ENCODE measurements at regions not wholly inside any gene's neighbourhood (a gene's known extent, or its start where the extent isn't known, plus 50 kb on each side); places are given as distances from the start of the nearest gene placed in this dataset.

DNA sequence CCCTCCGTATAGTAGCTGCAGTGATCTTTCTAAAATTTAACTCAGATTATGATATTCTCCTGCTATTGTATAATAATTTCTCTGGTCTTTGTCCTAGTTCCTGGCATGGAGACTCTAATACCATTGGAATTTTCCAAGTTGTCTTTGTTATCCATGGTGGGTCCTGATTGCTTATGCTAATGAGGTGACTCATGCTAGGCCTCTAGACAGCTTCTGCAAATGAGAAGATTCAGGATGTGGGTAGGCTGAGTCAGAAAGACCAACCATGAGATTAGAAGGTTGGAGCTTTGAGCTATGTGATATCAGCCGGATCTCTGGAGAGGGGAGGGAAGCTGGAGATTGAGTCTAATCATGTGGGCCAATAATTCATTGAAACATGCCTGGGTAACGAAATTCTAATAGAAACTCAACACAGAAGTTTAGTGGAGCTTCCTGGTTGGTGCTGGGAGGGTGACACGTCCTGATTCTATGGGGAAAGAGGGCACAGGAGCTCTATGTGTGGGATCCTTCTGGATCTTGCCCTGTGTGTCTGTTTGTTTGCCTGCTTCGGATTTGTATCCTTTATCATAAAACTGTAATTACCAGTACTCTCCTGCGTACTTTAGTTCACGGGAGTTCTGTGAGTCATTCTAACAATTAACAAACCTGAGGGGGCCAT, 73.2 kb upstream of the CNIH3 start:
- Histone ChIP-seq H3K4me3 (ENCODE audit: low read depth in 1 of 3, low read length in 3 of 3) (no peak overlapping the region), H3K9ac (ENCODE audit: low read depth in 1 of 2, low read length in 2 of 2) (no peak overlapping the region), H3K4me1 (ENCODE audit: control insufficient read depth in 4 of 4, insufficient read depth in 4 of 4, low read length in 3 of 4) (no peaks in the 10 kb centered on the region), H3K27ac (ENCODE audit: low read depth in 1 of 2, low read length in 2 of 2) (no peak overlapping the region), H3K27me3 (ENCODE audit: control insufficient read depth in 4 of 4, insufficient read depth in 4 of 4, low read length in 3 of 4) (no peaks in the 10 kb centered on the region), H3K36me3 (ENCODE audit: control insufficient read depth in 4 of 4, insufficient read depth in 3 of 4, low read depth in 1 of 4, low read length in 3 of 4) (no peaks in the 10 kb centered on the region), H3K9me3 (ENCODE audit: control insufficient read depth in 4 of 4, low read length in 3 of 4) (no peaks in the 10 kb centered on the region)
- TF ChIP-seq RAD21 (IDR thresholded peaks at IDR 0.05) (no peak), TAF1 (conservative IDR thresholded peaks at IDR 0.05) (no peak), FOXA1 (IDR thresholded peaks at IDR 0.05) (no peak), EGR1 (IDR thresholded peaks at IDR 0.05; ENCODE audit: low read depth in 2 of 2) (no peak), YY1 (IDR thresholded peaks at IDR 0.05) (no peak)
- 73% methylated on average over 7 of the region's 7 CpGs for WGBS
- DNase-seq (ENCODE audit: low spot score), result no peak

DNA sequence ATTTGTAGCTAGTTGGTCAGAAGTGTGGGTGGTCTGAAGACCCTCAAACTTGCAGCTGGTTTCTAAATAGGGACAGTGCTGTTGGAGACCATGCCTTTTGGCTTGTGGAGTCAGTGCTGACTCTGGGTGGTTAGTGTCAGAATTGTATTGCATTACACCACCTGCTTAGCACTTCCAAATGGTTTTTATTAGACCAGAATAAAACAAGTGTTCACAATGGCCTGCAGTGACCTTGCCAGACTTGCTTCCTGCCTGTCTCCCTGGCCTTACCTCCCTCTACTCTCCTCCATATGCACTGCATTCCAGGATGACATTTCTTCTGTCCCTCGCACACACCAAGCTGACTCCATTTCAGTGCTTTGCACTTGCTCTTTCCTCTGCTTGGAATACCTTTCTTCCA, 72.7 kb upstream of the CNIH3 start:
- H3K9me3 ChIP-seq (ENCODE audit: control insufficient read depth in 4 of 4, low read length in 3 of 4), result no peaks in the 10 kb centered on the region
- 97% methylated on average over 1 of the region's 1 CpG for WGBS
- no peak for DNase-seq (ENCODE audit: low spot score)
- no peak overlapping the region for H3K4me3 ChIP-seq (ENCODE audit: low read depth in 1 of 3, low read length in 3 of 3)
- no peaks in the 10 kb centered on the region for H3K27me3 ChIP-seq (ENCODE audit: control insufficient read depth in 4 of 4, insufficient read depth in 4 of 4, low read length in 3 of 4)
- no peak for TF ChIP-seq EGR1 (IDR thresholded peaks at IDR 0.05; ENCODE audit: low read depth in 2 of 2)
- no peak for TF ChIP-seq JUND (IDR thresholded peaks at IDR 0.05)
- no peak for TF ChIP-seq GABPA (IDR thresholded peaks at IDR 0.05 in 1 of 2, conservative IDR thresholded peaks at IDR 0.05 in 1 of 2)
- H3K9ac ChIP-seq (ENCODE audit: low read depth in 1 of 2, low read length in 2 of 2), result no peak overlapping the region
- H3K27ac ChIP-seq (ENCODE audit: low read depth in 1 of 2, low read length in 2 of 2), result no peak overlapping the region
- no peaks in the 10 kb centered on the region for H3K36me3 ChIP-seq (ENCODE audit: control insufficient read depth in 4 of 4, insufficient read depth in 3 of 4, low read depth in 1 of 4, low read length in 3 of 4)
- no peaks in the 10 kb centered on the region for H3K4me1 ChIP-seq (ENCODE audit: control insufficient read depth in 4 of 4, insufficient read depth in 4 of 4, low read length in 3 of 4)

DNA sequence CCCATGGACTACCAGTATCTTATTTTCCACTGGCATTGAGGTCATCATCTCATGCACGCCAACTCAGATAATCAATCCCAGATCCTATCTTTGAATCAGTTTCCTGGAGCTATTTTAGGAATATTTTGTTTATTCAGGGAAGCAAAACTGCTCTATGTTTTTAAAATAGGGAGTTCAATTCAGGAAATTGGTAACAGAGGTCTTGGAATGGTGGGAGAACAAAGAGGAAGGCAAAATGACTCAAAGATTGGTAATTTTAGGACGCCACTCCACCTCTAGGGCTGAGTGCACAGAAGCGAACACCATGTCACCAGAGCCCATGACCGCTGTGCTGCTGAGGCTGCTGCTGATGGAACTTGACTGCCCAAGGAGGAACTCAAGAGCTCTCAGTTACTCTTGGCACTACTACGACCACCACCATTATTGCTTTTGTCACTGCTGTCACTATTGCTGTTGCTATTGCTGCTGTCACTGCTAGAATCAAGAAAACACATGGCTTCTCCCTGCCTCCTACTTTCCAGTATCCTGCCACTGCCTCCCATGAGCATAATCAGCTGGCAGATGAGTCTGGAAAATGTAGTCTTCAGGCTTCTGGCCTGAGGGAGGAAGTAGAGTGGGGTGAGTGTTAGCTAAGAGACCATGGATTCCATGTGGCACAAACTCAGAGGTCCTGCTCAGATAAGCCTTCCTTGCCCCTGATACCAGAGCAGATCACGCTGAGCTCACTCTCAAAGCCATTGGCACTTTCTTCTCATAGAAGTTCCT, 71.6 kb upstream of the CNIH3 start:
- TF ChIP-seq TAF1 (conservative IDR thresholded peaks at IDR 0.05) (no peak), RAD21 (IDR thresholded peaks at IDR 0.05) (no peak)
- Histone ChIP-seq H3K36me3 (ENCODE audit: control insufficient read depth in 4 of 4, insufficient read depth in 3 of 4, low read depth in 1 of 4, low read length in 3 of 4) (no peaks in the 10 kb centered on the region), H3K9ac (ENCODE audit: low read depth in 1 of 2, low read length in 2 of 2) (no peak overlapping the region), H3K4me1 (ENCODE audit: control insufficient read depth in 4 of 4, insufficient read depth in 4 of 4, low read length in 3 of 4) (no peaks in the 10 kb centered on the region), H3K27me3 (ENCODE audit: control insufficient read depth in 4 of 4, insufficient read depth in 4 of 4, low read length in 3 of 4) (no peaks in the 10 kb centered on the region), H3K27ac (ENCODE audit: low read depth in 1 of 2, low read length in 2 of 2) (no peak overlapping the region), H3K4me3 (ENCODE audit: low read depth in 1 of 3, low read length in 3 of 3) (no peak overlapping the region), H3K9me3 (ENCODE audit: control insufficient read depth in 4 of 4, low read length in 3 of 4) (no peaks in the 10 kb centered on the region)
- 90% methylated on average over 6 of the region's 6 CpGs for WGBS
- DNase-seq (ENCODE audit: low spot score), result no peak

DNA sequence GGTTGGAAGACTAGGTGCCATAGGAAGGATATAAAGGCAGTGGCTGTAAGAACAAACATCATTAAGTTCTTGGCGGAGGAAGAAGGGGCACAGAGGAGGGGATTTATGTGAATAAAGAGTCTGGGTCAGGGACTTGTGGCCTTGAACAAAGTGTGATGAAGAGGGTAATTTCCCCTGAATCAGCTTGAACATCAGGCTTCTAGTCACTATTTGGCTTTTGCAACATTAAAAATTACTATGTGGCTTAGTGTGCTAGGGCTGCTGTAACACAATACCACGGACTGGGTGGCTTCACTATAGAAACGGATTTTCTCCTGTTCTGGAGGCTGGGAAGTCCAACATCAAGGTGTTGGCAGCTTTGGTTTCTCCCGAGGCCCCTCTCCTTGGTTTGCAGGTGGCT, 70.5 kb upstream of the CNIH3 start:
- H3K4me3 ChIP-seq (ENCODE audit: low read depth in 1 of 3, low read length in 3 of 3), result no peak overlapping the region
- H3K9me3 ChIP-seq (ENCODE audit: control insufficient read depth in 4 of 4, low read length in 3 of 4), result no peaks in the 10 kb centered on the region
- WGBS, result 83% methylated on average over 4 of the region's 4 CpGs
- no peak overlapping the region for H3K9ac ChIP-seq (ENCODE audit: low read depth in 1 of 2, low read length in 2 of 2)
- H3K4me1 ChIP-seq (ENCODE audit: control insufficient read depth in 4 of 4, insufficient read depth in 4 of 4, low read length in 3 of 4), result no peaks in the 10 kb centered on the region
- TF ChIP-seq FOXA1 (IDR thresholded peaks at IDR 0.05), result no peak
- TF ChIP-seq NR2F2 (IDR thresholded peaks at IDR 0.05), result no peak
- no peak for TF ChIP-seq HNF4G (IDR thresholded peaks at IDR 0.05)
- TF ChIP-seq, protein P1, sequence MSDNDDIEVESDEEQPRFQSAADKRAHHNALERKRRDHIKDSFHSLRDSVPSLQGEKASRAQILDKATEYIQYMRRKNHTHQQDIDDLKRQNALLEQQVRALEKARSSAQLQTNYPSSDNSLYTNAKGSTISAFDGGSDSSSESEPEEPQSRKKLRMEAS (IDR thresholded peaks at IDR 0.05), result no peak
- no peaks in the 10 kb centered on the region for H3K36me3 ChIP-seq (ENCODE audit: control insufficient read depth in 4 of 4, insufficient read depth in 3 of 4, low read depth in 1 of 4, low read length in 3 of 4)
- H3K27ac ChIP-seq (ENCODE audit: low read depth in 1 of 2, low read length in 2 of 2), result no peak overlapping the region
- H3K27me3 ChIP-seq (ENCODE audit: control insufficient read depth in 4 of 4, insufficient read depth in 4 of 4, low read length in 3 of 4), result no peaks in the 10 kb centered on the region
- no peak for DNase-seq (ENCODE audit: low spot score)

Measured in liver (tissue), 7 donors.